A549 (cell line): ENCODE measurements at regions not wholly inside any gene's neighbourhood (a gene's known extent, or its start where the extent isn't known, plus 50 kb on each side); places are given as distances from the start of the nearest gene placed in this dataset.

Source experiments
- ATAC-seq, 2 experiments: fragments of 200-7000 bp in 1 of 2; fragments of >200 bp in 1 of 2; cut with Nextera tagmentation in 1 of 2; cut with Tn5 transposase in 1 of 2; 3 replicates each; pipeline versions ENCODE4 v1.8.0 to v1.9.1; 2018 to 2020; ENCODE audit warnings: mild to moderate bottlenecking in 1 of 2, moderate library complexity in 1 of 2
- CTCF ChIA-PET: fragments of 300-600 bp; sonication (Branson Sonifier 250); formaldehyde crosslinking; extraction: SDS; loops from one replicate; lab custom pipeline; 2021; ENCODE audit warnings: antibody characterized with exemption, inconsistent platforms; lab: Yijun Ruan, JAX
- POLR2A ChIA-PET: fragments of 350-600 bp; formaldehyde crosslinking; extraction: SDS; loops from one replicate; lab custom pipeline; 2021; ENCODE audit warnings: antibody characterized with exemption, inconsistent platforms; lab: Yijun Ruan, JAX
- DNase-seq, 2 experiments: peaks; one replicate each; pipeline versions ENCODE4 v3.0.0 to v3.0.0-alpha.2; 2011 to 2016; ENCODE audit warnings: low read depth in 1 of 2, low spot score in 1 of 2
- FAIRE-seq: peaks from 2 replicates; lab custom pipeline; 2011; peaks lifted over from hg19 to GRCh38; lab: Jason Lieb, UNC
- H3K27ac ChIP-seq, 2 experiments: fragments of >200 bp; sonication (Bioruptor Twin); formaldehyde crosslinking; 3 replicates each; pipeline ENCODE4 v1.5.1; 2016 to 2017
- H3K4me1 ChIP-seq: fragments of >200 bp; sonication (Bioruptor Twin); formaldehyde crosslinking; 3 replicates; pipeline ENCODE4 v1.6.1; 2016
- H3K4me2 ChIP-seq: fragments of >200 bp; sonication (Bioruptor Twin); formaldehyde crosslinking; 3 replicates; pipeline ENCODE4 v1.6.1; 2016
- H3K4me3 ChIP-seq: fragments of >200 bp; sonication (Bioruptor Twin); formaldehyde crosslinking; 3 replicates; pipeline ENCODE4 v1.5.1; 2016
- H3K9me3 ChIP-seq: fragments of >200 bp; sonication (Bioruptor Twin); formaldehyde crosslinking; 3 replicates; pipeline ENCODE4 v1.6.1; 2016
- BHLHE40 ChIP-seq: IDR thresholded peaks from 2 replicates; pipeline ENCODE4 v1.6.1; 2012; ENCODE audit warnings: low read depth, low read length, inconsistent platforms
- CBX8 ChIP-seq: fragments of 200-600 bp; sonication (generic); IDR thresholded peaks from 2 replicates; pipeline ENCODE4 v1.6.1; 2016
- CEBPB ChIP-seq, 2 experiments: fragments of >200 bp in 1 of 2; sonication (Bioruptor Twin) in 1 of 2; formaldehyde crosslinking in 1 of 2; IDR thresholded peaks; 2 replicates each; pipeline ENCODE4 v1.6.1; 2012 to 2016
- EHMT2 ChIP-seq: fragments of 200-600 bp; sonication (generic); IDR thresholded peaks from 2 replicates; pipeline ENCODE4 v1.6.1; 2016; ENCODE audit warnings: antibody characterized with exemption, low read depth, mild to moderate bottlenecking, moderate library complexity
- ELK1 ChIP-seq: fragments of 150-350 bp; IDR thresholded peaks from 2 replicates; pipeline ENCODE4 v1.6.1; 2014; ENCODE audit warnings: low read depth, mild to moderate bottlenecking, low read length
- FOXS1 ChIP-seq: fragments of 250-450 bp; sonication (Bioruptor Pico); IDR thresholded peaks from 2 replicates; pipeline ENCODE4 v1.5.0; 2020; ENCODE audit warnings: mild to moderate bottlenecking, moderate library complexity
- GATA3 ChIP-seq: IDR thresholded peaks from 2 replicates; pipeline ENCODE4 v1.6.1; 2012; ENCODE audit warnings: borderline replicate concordance
- HMGXB4 ChIP-seq: fragments of 250-450 bp; sonication (Bioruptor Pico); IDR thresholded peaks from 2 replicates; pipeline ENCODE4 v1.5.0; 2021; ENCODE audit warnings: mild to moderate bottlenecking, moderate library complexity, borderline replicate concordance
- HOXA7 ChIP-seq: fragments of 250-450 bp; sonication (Bioruptor Pico); IDR thresholded peaks from 2 replicates; pipeline ENCODE4 v1.5.0; 2020; ENCODE audit warnings: mild to moderate bottlenecking, moderate library complexity
- KDM1A ChIP-seq: fragments of 200-600 bp; sonication (generic); IDR thresholded peaks from 2 replicates; pipeline ENCODE4 v1.6.1; 2016; ENCODE audit warnings: low read depth, mild to moderate bottlenecking
- MYC ChIP-seq: IDR thresholded peaks from 2 replicates; pipeline ENCODE4 v1.6.1; 2012; ENCODE audit warnings: mild to moderate bottlenecking, inconsistent platforms, low read length, improper control_type of control experiment, borderline replicate concordance
- NFE2L2 ChIP-seq: fragments of 150-350 bp; conservative IDR thresholded peaks from 2 replicates; pipeline ENCODE4 v1.6.1; 2014; ENCODE audit warnings: low read length
- NR3C1 ChIP-seq: fragments of >200 bp; sonication (Bioruptor Twin); formaldehyde crosslinking; IDR thresholded peaks from 3 replicates; pipeline ENCODE4 v1.6.1; 2017
- PHF8 ChIP-seq: fragments of 200-600 bp; sonication (generic); IDR thresholded peaks from 2 replicates; pipeline ENCODE4 v1.6.1; 2016; ENCODE audit warnings: low read depth, mild to moderate bottlenecking, antibody characterized with exemption, moderate library complexity, borderline replicate concordance
- POLR2A ChIP-seq: IDR thresholded peaks from 2 replicates; pipeline ENCODE4 v1.6.1; 2012; ENCODE audit warnings: mild to moderate bottlenecking, low read length
- POLR2AphosphoS2 ChIP-seq: conservative IDR thresholded peaks from 2 replicates; pipeline ENCODE4 v1.6.1; 2012; ENCODE audit warnings: low read length, improper control_type of control experiment, inconsistent platforms
- RCOR1 ChIP-seq: fragments of 150-350 bp; IDR thresholded peaks from 2 replicates; pipeline ENCODE4 v1.6.1; 2014; ENCODE audit warnings: antibody characterized with exemption, low read length, low read depth
- REST ChIP-seq: fragments of 200-600 bp; sonication (generic); IDR thresholded peaks from 2 replicates; pipeline ENCODE4 v1.6.1; 2016; ENCODE audit warnings: antibody characterized with exemption, mild to moderate bottlenecking, moderate library complexity
- RFX5 ChIP-seq: fragments of 450-650 bp; IDR thresholded peaks from 2 replicates; pipeline ENCODE4 v1.7.1; 2014; ENCODE audit warnings: antibody characterized with exemption, mild to moderate bottlenecking, moderate library complexity
- SREBF2 ChIP-seq: fragments of 450-650 bp; IDR thresholded peaks from 2 replicates; pipeline ENCODE4 v1.6.1; 2014; ENCODE audit warnings: mild to moderate bottlenecking, moderate library complexity
- ZFP36 ChIP-seq: fragments of 450-650 bp; IDR thresholded peaks from 2 replicates; pipeline ENCODE4 v1.6.1; 2014; ENCODE audit warnings: borderline replicate concordance; ENCODE audit not compliant: partially characterized antibody
- WGBS: methylation state at CpG from one replicate; pipeline ENCODE4 v1.1.6; 2017; ENCODE audit errors: missing lambda C conversion rate; 5-methylcytosine and 5-hydroxymethylcytosine counted together
- TF ChIP-seq, protein P1 (sequence below): fragments of >200 bp; sonication (Bioruptor Twin); formaldehyde crosslinking; IDR thresholded peaks from 3 replicates; pipeline ENCODE4 v1.6.1; 2016

- no peak overlapping the region for H3K4me3 ChIP-seq
- POLR2A ChIA-PET, result no interaction called here
- CTCF ChIA-PET, result no interaction called here
- no peaks in the 10 kb centered on the region for H3K4me1 ChIP-seq
- H3K4me2 ChIP-seq, result no peak overlapping the region
- whole genome bisulfite sequencing, result 47% methylated on average over 18 of the region's 18 CpGs
- FAIRE-seq (no peak), ATAC-seq (no peak), DNase-seq (no peak)
- TF ChIP-seq CEBPB (IDR thresholded peaks at IDR 0.05), result no peak
- no peak for TF ChIP-seq HOXA7 (CRISPR knock-in tag)
- H3K9me3 ChIP-seq, result no peaks in the 10 kb centered on the region
- no peak overlapping the region for H3K27ac ChIP-seq
These were observed 432.8 kb upstream of the LRRTM4 start for GRCh38 chr2:77954931-77955330.

DNA sequence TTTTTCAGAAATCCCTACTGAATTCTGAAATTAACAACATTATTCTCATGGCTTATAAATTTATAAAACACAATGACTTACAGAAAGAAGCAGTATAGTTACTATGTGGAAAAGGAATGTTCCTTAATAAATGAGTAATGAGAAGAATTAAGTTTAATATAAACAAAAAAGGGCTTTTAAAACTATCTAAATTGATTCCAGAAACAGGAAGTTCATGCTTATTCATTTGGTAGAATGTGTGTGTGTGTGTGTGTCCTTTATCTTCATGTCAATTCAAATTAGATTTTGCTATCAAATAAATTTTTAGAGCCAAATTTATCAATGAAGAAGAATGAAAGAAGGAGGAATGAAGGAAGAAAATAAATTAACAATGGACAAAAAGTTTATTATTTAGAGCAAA is 440.8 kb upstream of the LRRTM4 start:
- no peak for DNase-seq
- Histone ChIP-seq H3K4me2 (no peak overlapping the region), H3K9me3 (no peaks in the 10 kb centered on the region), H3K4me3 (no peak overlapping the region), H3K27ac (no peak overlapping the region), H3K4me1 (no peaks in the 10 kb centered on the region)
- ChIA-PET POLR2A (no interaction called here), CTCF (no interaction called here)
- ATAC-seq, result no peak
- FAIRE-seq, result no peak
- TF ChIP-seq NFE2L2 (no peak), ELK1 (no peak), FOXS1 (CRISPR knock-in tag) (no peak), RCOR1 (no peak), ZFP36 (no peak), POLR2AphosphoS2 (no peak), MYC (no peak), POLR2A (no peak)

- POLR2A ChIA-PET, result no interaction called here
- Histone ChIP-seq H3K9me3 (peaks cover 8% of the 10 kb centered on the region; the same call in 2 of the 3 replicates), H3K4me1 (no peaks in the 10 kb centered on the region), H3K4me2 (no peak overlapping the region), H3K27ac (no peak overlapping the region), H3K4me3 (no peak overlapping the region)
- no peak for ATAC-seq
- CTCF ChIA-PET, result no interaction called here
- no peak for FAIRE-seq
- no peak for DNase-seq
- TF ChIP-seq, protein P1, sequence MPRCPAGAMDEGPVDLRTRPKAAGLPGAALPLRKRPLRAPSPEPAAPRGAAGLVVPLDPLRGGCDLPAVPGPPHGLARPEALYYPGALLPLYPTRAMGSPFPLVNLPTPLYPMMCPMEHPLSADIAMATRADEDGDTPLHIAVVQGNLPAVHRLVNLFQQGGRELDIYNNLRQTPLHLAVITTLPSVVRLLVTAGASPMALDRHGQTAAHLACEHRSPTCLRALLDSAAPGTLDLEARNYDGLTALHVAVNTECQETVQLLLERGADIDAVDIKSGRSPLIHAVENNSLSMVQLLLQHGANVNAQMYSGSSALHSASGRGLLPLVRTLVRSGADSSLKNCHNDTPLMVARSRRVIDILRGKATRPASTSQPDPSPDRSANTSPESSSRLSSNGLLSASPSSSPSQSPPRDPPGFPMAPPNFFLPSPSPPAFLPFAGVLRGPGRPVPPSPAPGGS, result no peak
- TF ChIP-seq PHF8 (no peak), SREBF2 (no peak), REST (no peak), RCOR1 (no peak), RFX5 (no peak), GATA3 (no peak), EHMT2 (no peak), KDM1A (no peak), BHLHE40 (no peak), CBX8 (no peak), NR3C1 (no peak), HMGXB4 (no peak)
- WGBS, result 1% methylated on average over 2 of the region's 3 CpGs
These were observed 455.4 kb upstream of the LRRTM4 start for GRCh38 chr2:77977471-77978063.
